ENCODE measurements at regions not wholly inside any gene's neighbourhood (a gene's known extent, or its start where the extent isn't known, plus 50 kb on each side); places are given as distances from the start of the nearest gene placed in this dataset.

DNA sequence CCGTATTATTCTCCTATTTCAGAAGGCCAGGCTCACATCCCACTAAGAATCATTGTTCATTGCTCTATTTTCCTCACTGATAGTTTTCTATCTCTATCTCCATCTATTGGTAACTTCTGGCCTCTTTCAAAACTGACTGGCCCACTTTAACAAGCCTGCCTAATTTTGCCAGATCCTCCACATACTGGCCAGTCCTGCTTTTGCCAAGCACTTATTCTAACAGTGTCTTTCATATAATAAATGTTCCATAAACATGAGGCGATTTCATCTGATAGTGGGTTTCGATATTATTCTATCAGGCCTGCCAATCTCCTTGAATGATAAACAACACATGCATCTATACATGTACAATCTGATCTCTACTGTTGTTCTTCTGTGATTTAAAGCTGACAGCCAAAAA lies 125.9 kb upstream of the KCNH7 start:
- DNase-seq (ENCODE audit: low read depth in 3 of 3): no peak

DNA sequence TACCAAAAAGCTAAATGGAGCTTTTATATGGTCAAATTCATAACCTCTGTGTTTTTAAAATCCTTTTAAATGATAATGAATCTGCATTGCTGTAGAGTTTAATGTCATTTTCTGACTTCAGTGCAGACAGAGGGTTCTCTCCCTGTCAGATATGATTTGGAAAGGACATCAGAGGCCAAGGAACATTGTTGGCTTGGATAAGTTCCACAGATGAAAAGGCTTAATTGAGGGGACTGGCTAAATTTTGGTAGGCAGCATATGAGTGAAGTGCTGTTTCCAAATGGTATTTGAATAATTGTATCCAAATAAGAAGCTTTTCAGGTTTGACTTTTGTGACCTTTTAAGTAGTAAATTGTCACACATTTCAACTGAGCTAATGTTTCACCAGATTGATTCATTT lies 124.6 kb upstream of the KCNH7 start:
- no peak for DNase-seq (ENCODE audit: low read depth in 3 of 3)

- DNase-seq (ENCODE audit: low read depth in 3 of 3): no peak
These were observed 107.2 kb upstream of the KCNH7 start for GRCh38 chr2:162945785-162946184.

DNA sequence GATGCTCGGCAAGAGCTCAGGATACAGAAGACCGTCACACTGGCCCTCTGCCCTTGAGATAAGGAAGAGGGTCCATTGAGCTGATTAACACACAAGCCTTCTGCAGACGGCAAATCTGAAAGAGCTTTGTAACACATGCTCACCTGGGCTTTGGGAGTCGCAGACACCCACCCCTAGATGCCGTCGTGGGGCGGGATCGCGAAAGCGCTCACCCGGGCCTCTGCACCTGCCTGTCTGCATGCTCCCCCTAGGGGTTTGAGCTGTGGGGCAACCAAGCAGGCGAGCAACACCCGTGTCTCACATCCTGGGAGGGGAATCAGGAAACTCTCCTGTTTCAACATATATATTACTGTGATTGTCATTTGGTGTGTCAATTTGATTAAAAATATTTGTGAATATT lies 99.8 kb upstream of the KCNH7 start:
- no peak for DNase-seq (ENCODE audit: low read depth in 3 of 3)

GRCh38 chr2:162934191-162934590 lies 95.6 kb upstream of the KCNH7 start:
- no peak for DNase-seq (ENCODE audit: low read depth in 3 of 3)

DNA sequence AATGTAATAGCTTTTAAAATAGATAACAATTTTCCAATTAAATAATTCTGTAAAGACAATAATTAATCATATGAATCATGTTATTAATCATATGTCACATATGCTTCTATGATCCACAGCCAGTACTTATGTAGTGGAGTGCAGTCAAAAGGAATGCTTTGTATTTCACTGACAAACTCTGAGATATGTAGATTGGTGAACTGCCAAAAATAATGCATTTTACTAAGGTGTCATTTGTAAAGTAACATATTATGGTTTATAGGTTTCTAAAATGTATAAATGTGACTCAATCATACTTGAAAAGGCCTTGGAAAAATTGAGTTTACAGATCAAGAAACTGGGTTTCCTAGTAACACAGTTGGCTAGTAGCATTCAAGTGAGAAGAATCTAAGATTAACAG lies 93.8 kb upstream of the KCNH7 start:
- DNase-seq (ENCODE audit: low read depth in 3 of 3): no peak

DNA sequence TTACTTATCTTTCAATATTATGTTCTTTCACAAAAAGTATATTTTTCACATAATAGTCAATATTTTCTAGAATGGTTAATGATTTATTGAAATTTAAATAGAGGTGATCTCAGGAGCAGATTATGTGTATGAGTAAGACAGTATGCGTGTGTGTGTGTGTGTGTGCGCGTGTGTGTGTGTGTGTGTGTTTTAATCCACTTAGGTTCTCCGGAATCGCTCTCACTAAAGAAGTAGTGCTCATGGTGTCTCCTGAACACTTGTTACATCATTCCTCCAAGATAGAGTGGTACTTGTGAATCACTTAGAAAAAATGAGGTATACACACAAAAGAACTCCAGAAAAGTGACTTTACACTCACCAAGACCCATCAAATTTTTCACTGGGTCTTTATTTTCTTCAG lies 91.0 kb upstream of the KCNH7 start:
- no peak for DNase-seq (ENCODE audit: low read depth in 3 of 3)

DNA sequence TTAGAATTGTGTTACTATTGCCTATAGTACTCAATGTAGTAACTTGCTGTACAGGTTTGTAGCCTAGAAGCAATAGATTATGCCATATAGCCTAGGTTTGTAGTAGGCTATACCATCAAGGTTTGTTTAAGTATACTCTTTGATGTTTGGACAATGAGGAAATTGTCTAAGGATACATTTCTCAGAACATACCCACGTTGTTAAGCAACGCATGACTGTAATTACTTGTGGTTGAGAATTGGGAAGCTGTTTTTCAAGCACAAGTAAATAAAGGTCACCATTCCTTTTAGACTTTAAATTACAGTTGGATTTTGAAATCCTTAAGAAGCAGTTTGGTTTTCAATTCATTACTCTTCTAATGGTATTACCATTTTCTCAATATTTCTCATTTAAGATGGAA lies 89.8 kb upstream of the KCNH7 start:
- no peak for DNase-seq (ENCODE audit: low read depth in 3 of 3)

GRCh38 chr2:162926907-162927306 lies 88.3 kb upstream of the KCNH7 start:
- no peak for DNase-seq (ENCODE audit: low read depth in 3 of 3)

GRCh38 chr2:162926501-162926900 lies 87.9 kb upstream of the KCNH7 start:
- DNase-seq (ENCODE audit: low read depth in 3 of 3): no peak

DNA sequence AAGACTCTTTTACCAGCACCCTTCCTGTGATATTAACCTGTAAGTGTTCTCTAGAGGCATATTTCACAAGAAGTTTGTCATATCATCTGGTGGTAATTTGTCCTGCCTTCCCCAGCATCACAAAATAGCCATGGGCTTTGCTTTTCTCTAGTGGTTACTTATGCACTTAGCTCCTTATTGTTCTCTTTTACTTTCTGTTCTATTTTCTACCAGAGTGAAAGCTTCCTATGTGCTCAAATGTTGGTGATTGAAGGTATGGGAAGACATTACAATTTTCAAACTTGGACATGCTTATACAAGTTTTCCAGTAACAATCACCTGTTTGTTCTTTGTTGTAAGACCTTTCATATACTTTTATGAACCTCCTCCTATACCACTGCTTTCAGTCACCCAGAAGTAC lies 87.0 kb upstream of the KCNH7 start:
- DNase-seq (ENCODE audit: low read depth in 3 of 3): no peak

GRCh38 chr2:162919111-162919510 lies 80.5 kb upstream of the KCNH7 start:
- no peak for DNase-seq (ENCODE audit: low read depth in 3 of 3)

- DNase-seq (ENCODE audit: low read depth in 3 of 3): no peak
These were observed 79.1 kb upstream of the KCNH7 start for GRCh38 chr2:162917626-162918025.

DNA sequence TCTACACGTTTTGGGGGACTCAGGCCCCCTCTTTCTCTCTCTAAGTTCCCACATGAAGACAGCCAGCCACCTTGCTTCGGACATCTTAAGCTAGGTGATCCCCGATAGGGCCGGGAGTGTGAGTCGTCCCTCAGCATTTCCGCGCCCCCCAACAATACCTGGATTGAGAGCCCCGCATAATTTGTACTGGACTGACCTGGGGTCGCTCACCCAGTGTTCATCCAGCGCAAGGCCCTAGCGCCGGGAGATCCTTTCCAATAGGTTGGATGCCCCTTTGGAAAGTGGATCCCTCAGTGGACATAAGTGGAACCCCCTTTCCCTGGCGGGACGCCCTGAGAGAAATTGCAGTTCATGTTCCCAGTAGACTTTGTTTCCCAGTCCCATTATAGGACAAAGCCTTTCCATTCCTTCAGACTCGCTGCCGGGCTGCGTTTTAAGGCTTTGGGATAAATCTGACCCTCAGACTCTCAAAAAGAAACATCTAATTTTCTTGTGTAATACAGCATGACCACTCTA lies 77.8 kb upstream of the KCNH7 start:
- no peak for DNase-seq (ENCODE audit: low read depth in 3 of 3)

DNA sequence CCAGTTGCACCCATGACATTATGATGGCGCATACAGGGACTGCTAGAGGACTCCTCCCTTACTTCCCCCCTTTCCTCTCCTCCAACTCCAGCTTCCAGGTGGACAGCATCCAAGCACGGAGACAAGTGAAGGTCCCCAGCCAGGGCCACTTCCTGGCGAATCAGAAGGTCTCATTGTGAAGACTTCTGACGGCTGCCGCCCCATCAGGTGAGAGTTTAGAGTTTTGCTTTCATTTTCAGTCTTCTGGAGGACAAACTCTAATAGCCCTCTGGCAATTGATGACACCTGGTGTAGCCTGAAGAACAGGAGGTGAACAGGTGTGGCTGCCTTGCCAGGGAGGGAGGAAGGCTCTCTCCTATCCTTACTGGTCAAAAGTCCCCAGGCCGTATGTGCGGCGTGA lies 77.3 kb upstream of the KCNH7 start:
- DNase-seq (ENCODE audit: low read depth in 3 of 3): no peak

DNA sequence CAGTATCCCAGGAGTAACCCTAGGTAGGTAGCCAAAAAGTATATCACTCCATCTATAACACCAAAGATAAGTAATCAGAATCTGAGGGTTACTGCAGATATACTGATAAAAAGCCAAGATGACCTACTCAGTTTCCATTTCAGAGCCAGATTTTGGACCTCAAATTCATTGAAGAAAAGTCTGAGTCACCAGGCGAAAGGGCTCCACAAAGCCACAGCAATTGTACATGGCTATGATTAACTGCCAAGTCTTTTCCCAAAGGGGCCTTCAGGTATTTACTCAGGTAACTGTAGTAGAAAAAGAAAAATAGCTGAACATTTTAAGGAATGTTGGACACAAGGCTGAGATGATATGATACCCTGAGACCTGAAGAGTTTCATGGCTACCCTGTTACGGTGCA lies 75.6 kb upstream of the KCNH7 start:
- no peak for DNase-seq (ENCODE audit: low read depth in 3 of 3)

DNA sequence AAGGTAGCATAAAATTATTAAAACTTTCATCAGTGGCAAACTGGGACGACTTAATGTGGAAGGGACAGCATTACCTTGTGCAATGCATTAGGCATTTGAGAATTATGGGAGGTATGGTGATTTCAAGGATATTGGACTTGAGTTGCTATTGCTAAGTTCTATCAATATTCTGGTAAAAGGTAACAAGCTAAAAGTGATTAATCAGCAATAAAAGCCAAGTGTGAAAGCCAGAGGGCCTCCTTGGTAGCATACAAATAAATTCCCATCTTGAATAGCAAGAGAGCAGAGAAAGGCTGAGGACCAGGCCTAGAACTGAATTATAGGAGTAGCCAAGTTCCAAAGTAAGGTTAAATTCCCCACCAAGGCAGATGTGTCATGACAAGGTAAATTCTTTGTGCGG lies 74.2 kb upstream of the KCNH7 start:
- no peak for DNase-seq (ENCODE audit: low read depth in 3 of 3)

- no peak for DNase-seq (ENCODE audit: low read depth in 3 of 3)
These were observed 70.0 kb upstream of the KCNH7 start for GRCh38 chr2:162908567-162908966.

- DNase-seq (ENCODE audit: low read depth in 3 of 3): peak in 1 of 3 donors; percentile 2
These were observed 52.2 kb upstream of the KCNH7 start for GRCh38 chr2:162890690-162891311.

- no peak for DNase-seq (ENCODE audit: low read depth in 3 of 3)
These were observed 50.1 kb upstream of the KCNH7 start for GRCh38 chr2:162888652-162889051.

Data from stimulated activated CD4-positive, alpha-beta T cell treated with anti-CD3 and anti-CD28 coated beads, TNF-alpha, amount 100 ng/mL, for 48 hours (primary cell).